Mesodermal cell (in vitro differentiated cells): ENCODE measurements at regions not wholly inside any gene's neighbourhood (a gene's known extent, or its start where the extent isn't known, plus 50 kb on each side); places are given as distances from the start of the nearest gene placed in this dataset.
"Not testable (repeated sequence)": the region's sequence is repeated elsewhere in the genome, so short reads cannot be mapped to it uniquely, and the experiment has no call there.

ENCODE experiments used
- H3K27ac ChIP-seq: 2 replicates; pipeline ENCODE4 v1.7.0; 2013; ENCODE audit warnings: mild to moderate bottlenecking, low read depth, low read length, moderate library complexity; ENCODE audit not compliant: severe bottlenecking
- H3K36me3 ChIP-seq: 2 replicates; pipeline ENCODE4 v1.7.1; 2013; ENCODE audit warnings: mild to moderate bottlenecking, low read length, moderate library complexity; ENCODE audit not compliant: control insufficient read depth, insufficient read depth
- H3K4me1 ChIP-seq: one replicate; pipeline ENCODE4 v1.7.1; 2013; ENCODE audit warnings: mild to moderate bottlenecking, low read length; ENCODE audit not compliant: insufficient read depth, control insufficient read depth, poor library complexity, severe bottlenecking
- H3K4me3 ChIP-seq: 2 replicates; pipeline ENCODE4 v1.7.0; 2013; ENCODE audit warnings: low read length, control low read depth, mild to moderate bottlenecking; ENCODE audit not compliant: insufficient read depth, poor library complexity, severe bottlenecking; ENCODE audit errors: extremely low read depth
- H3K9me3 ChIP-seq: 2 replicates; pipeline ENCODE4 v1.7.1; 2013; ENCODE audit warnings: mild to moderate bottlenecking, low read length, moderate library complexity; ENCODE audit not compliant: control insufficient read depth
- WGBS, 2 experiments: methylation state at CpG; one replicate each; pipeline ENCODE4 v1.1.5; 2013; ENCODE audit warnings: missing lambda C conversion rate in 2 of 2; ENCODE audit not compliant: insufficient coverage in 2 of 2; 5-methylcytosine and 5-hydroxymethylcytosine counted together

DNA sequence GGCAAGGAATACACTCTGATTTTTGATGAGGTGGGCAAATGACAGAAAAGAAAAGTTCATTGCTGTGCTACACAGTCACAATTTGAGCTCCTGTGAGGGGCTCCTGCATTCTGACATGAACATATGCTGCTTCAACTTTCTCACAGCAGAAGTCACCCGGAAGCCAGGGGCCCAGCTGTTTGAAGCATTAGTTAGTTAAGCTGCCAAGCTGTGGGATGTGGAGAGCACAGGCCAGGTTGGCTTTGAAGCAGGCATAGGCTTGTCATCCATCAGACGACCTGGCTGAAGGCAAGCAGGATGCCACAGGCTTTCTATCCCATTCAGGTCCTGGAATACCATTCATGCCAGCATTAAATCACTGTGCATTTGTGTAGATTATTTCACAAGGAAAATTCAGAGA is 63.1 kb downstream of the MTNR1B start:
- WGBS, 2 experiments = 80 to 85% methylated on average over 1 to 2 of the region's 2 CpGs
- Histone ChIP-seq H3K4me3 (no peak overlapping the region), H3K36me3 (no peaks in the 10 kb centered on the region), H3K9me3 (no peaks in the 10 kb centered on the region), H3K27ac (no peak overlapping the region), H3K4me1 (peaks cover 5% of the 10 kb centered on the region)

DNA sequence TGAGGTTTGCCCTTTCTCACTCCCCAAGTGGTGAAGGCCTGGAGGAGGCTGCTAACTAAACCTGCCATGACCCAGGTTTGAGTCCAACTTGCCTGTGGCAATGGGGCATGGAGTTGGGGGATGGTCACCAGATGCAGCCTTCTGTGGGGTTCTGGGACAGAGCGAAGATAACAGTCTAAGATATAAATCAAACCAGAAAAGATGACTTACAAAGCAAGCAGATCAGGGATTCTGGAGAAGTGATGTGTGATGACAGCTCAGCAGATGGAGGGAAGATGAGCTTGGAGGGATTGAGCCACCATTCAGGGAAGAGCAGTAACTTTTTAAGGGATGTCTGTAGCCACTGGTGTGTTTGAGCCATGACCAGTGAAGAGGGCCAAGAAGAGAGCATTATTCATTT is 63.6 kb downstream of the MTNR1B start:
- H3K27ac ChIP-seq = no peak overlapping the region
- WGBS, 2 experiments = no CpG with 5 or more reads among the region's 1 CpG
- H3K9me3 ChIP-seq = no peaks in the 10 kb centered on the region
- no peak overlapping the region for H3K4me3 ChIP-seq
- H3K4me1 ChIP-seq = peaks cover 5% of the 10 kb centered on the region
- H3K36me3 ChIP-seq = no peaks in the 10 kb centered on the region

- no peaks in the 10 kb centered on the region for H3K9me3 ChIP-seq
- WGBS, 2 experiments = 58 to 79% methylated on average over 1 to 2 of the region's 3 CpGs
- H3K36me3 ChIP-seq = no peaks in the 10 kb centered on the region
- no peak overlapping the region for H3K27ac ChIP-seq
- H3K4me1 ChIP-seq = peaks cover 5% of the 10 kb centered on the region
- H3K4me3 ChIP-seq = no peak overlapping the region
Observed at GRCh38 chr11:93034031-93034722, 64.7 kb downstream of the MTNR1B start.

GRCh38 chr11:93034723-93035039 is 65.2 kb downstream of the MTNR1B start:
- Histone ChIP-seq H3K27ac (no peak overlapping the region), H3K36me3 (no peaks in the 10 kb centered on the region), H3K9me3 (no peaks in the 10 kb centered on the region), H3K4me1 (peaks cover 5% of the 10 kb centered on the region), H3K4me3 (no peak overlapping the region)
- 60% methylated on average over 1 of the region's 1 CpG; no CpG with 5 or more reads in 1 of the 2 experiments for WGBS, 2 experiments

GRCh38 chr11:93038521-93038920 is 69.1 kb downstream of the MTNR1B start:
- Histone ChIP-seq H3K27ac (no peak overlapping the region), H3K4me3 (no peak overlapping the region), H3K36me3 (no peaks in the 10 kb centered on the region), H3K9me3 (peaks cover 12% of the 10 kb centered on the region), H3K4me1 (no peaks in the 10 kb centered on the region)
- no CpG with 5 or more reads among the region's 2 CpGs for WGBS, 2 experiments

DNA sequence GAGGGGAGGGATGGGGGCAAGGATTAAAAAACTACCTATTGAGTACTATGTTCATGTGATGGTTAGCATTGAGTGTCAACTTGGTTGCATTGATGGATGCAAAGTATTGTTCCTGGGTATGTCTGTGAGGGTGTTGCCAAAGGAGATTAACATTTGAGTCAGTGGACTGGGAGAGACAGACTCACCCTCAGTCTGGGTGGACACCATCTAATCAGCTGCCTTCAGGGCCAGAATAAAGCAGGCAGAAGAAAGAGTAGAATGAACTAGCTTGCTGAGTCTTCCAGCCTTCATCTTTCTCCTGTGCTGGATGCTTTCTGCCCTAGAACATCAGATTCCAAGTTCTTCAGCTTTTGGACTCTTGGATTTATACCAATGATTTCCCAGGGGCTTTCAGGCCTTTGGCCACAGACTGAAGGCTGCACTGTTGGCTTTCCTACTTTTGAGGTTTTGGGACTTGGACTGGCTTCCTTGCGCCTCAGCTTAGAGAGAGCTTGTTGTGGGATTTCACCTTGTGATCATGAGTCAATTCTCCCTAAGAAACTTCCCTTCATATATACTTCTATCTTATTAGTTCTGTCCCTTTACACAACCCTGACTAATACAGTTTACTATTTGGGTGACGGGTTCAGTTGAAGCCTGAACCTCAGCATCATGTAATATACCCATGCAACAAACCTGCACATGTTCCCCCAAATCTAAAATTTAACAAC is 70.2 kb downstream of the MTNR1B start:
- WGBS, 2 experiments = 83% methylated on average over 1 of the region's 2 CpGs; no CpG with 5 or more reads in 1 of the 2 experiments
- H3K27ac ChIP-seq = no peak overlapping the region
- no peaks in the 10 kb centered on the region for H3K36me3 ChIP-seq
- H3K4me1 ChIP-seq = no peaks in the 10 kb centered on the region
- H3K9me3 ChIP-seq = peaks cover 12% of the 10 kb centered on the region
- no peak overlapping the region for H3K4me3 ChIP-seq

DNA sequence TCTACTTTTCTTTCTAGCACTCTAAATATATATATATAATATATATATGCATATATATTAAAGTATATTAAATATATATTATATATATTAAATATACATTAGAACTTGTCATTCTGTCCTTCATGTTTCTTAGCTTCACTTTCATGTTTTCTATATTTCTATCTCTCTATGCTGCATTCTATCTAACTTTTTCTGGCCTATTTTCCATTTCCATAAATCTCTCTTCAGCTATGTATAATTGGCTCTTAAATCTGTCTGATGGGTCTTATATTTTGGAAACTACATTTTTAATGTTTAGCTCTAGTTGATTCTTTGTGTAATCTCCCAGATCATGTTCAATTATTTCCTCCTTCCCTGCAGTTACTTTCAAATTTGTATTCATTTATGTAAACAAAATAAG is 72.2 kb downstream of the MTNR1B start:
- peaks cover 12% of the 10 kb centered on the region for H3K9me3 ChIP-seq
- no peaks in the 10 kb centered on the region for H3K4me1 ChIP-seq
- no peak overlapping the region for H3K27ac ChIP-seq
- no peaks in the 10 kb centered on the region for H3K36me3 ChIP-seq
- no peak overlapping the region for H3K4me3 ChIP-seq

- H3K27ac ChIP-seq, H3K4me3 ChIP-seq, H3K4me1 ChIP-seq, H3K36me3 ChIP-seq: not testable (repeated sequence)
- WGBS, 2 experiments = 67 to 81% methylated on average over 1 to 6 of the region's 7 CpGs
- H3K9me3 ChIP-seq = peaks cover 12% of the 10 kb centered on the region
Observed at GRCh38 chr11:93043186-93043585, 73.7 kb downstream of the MTNR1B start.

GRCh38 chr11:93049740-93050139 is 80.3 kb downstream of the MTNR1B start:
- Histone ChIP-seq H3K27ac (no peak overlapping the region), H3K9me3 (no peaks in the 10 kb centered on the region), H3K4me1 (peaks cover 4% of the 10 kb centered on the region), H3K4me3 (no peak overlapping the region), H3K36me3 (no peaks in the 10 kb centered on the region)
- no CpG with 5 or more reads among the region's 1 CpG for WGBS, 2 experiments

- no peaks in the 10 kb centered on the region for H3K9me3 ChIP-seq
- WGBS, 2 experiments = 67 to 100% methylated on average over 1 to 2 of the region's 2 CpGs
Observed at GRCh38 chr11:93051186-93051585, 81.7 kb downstream of the MTNR1B start.

DNA sequence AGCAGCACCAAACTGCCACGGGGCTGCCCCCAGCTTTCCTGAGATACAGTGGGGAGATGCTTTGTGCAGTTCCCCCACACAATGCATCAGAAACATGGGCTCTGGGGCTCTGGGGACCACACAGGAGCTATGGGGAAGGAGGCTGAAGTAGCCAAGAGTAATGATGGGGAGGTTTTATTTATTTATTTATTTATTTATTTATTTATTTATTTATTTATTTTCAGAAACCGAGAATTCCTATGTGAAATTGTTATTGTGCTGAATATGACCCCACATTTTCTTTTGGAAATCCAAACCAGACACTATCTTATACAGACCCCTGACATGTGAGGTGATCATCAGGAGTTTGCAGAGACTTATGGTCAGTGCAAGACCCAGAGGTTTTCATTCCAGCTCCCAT is 84.4 kb downstream of the MTNR1B start:
- Histone ChIP-seq H3K9me3 (no peaks in the 10 kb centered on the region), H3K4me1 (peaks cover 15% of the 10 kb centered on the region), H3K4me3 (no peak overlapping the region), H3K36me3 (no peaks in the 10 kb centered on the region), H3K27ac (no peak overlapping the region)
- 40 to 100% methylated on average over 1 of the region's 2 CpGs for WGBS, 2 experiments

More at GRCh38 chr11:93051186-93051585, 81.7 kb downstream of the MTNR1B start:
- Histone ChIP-seq H3K27ac (no peak overlapping the region), H3K4me3 (no peak overlapping the region), H3K36me3 (no peaks in the 10 kb centered on the region), H3K4me1 (peaks cover 8% of the 10 kb centered on the region)
